HEK293T (cell line): ENCODE measurements at regions not wholly inside any gene's neighbourhood (a gene's known extent, or its start where the extent isn't known, plus 50 kb on each side); places are given as distances from the start of the nearest gene placed in this dataset.

Source experiments
- CTCF ChIA-PET: fragments of 350-600 bp; formaldehyde crosslinking; extraction: SDS; loops from one replicate; lab custom pipeline; 2021; ENCODE audit warnings: antibody characterized with exemption, inconsistent platforms; lab: Yijun Ruan, JAX
- POLR2A ChIA-PET: fragments of 350-600 bp; formaldehyde crosslinking; extraction: SDS; loops from one replicate; lab custom pipeline; 2020; ENCODE audit warnings: antibody characterized with exemption, inconsistent platforms; lab: Yijun Ruan, JAX
- DNase-seq: peaks from one replicate; pipeline ENCODE4 v3.0.0; 2012; ENCODE audit warnings: mixed read lengths; ENCODE audit errors: extremely low spot score
- ARNT ChIP-seq: fragments of 450-650 bp; IDR thresholded peaks from 2 replicates; pipeline ENCODE4 v1.6.1; 2017; ENCODE audit warnings: mild to moderate bottlenecking
- BHLHE40 ChIP-seq: fragments of 450-650 bp; IDR thresholded peaks from 2 replicates; pipeline ENCODE4 v1.6.1; 2016; ENCODE audit warnings: mild to moderate bottlenecking, moderate library complexity, borderline replicate concordance
- CTBP1 ChIP-seq: fragments of 450-650 bp; IDR thresholded peaks from 2 replicates; pipeline ENCODE4 v1.6.1; 2016; ENCODE audit warnings: borderline replicate concordance
- ELF4 ChIP-seq: fragments of 450-650 bp; IDR thresholded peaks from 2 replicates; pipeline ENCODE4 v1.6.1; 2017; ENCODE audit warnings: antibody characterized with exemption
- FOXA1 ChIP-seq: fragments of 450-650 bp; IDR thresholded peaks from 2 replicates; pipeline ENCODE4 v1.6.1; 2016; ENCODE audit warnings: mild to moderate bottlenecking
- FOXK2 ChIP-seq: fragments of 450-650 bp; IDR thresholded peaks from 2 replicates; pipeline ENCODE4 v1.6.1; 2016; ENCODE audit warnings: mild to moderate bottlenecking
- FOXM1 ChIP-seq: fragments of 450-650 bp; IDR thresholded peaks from 2 replicates; pipeline ENCODE4 v1.6.1; 2017; ENCODE audit warnings: mild to moderate bottlenecking, borderline replicate concordance
- HDGF ChIP-seq: fragments of 450-650 bp; IDR thresholded peaks from 2 replicates; pipeline ENCODE4 v1.6.1; 2017; ENCODE audit warnings: antibody characterized with exemption, borderline replicate concordance
- L3MBTL2 ChIP-seq: fragments of 450-650 bp; conservative IDR thresholded peaks from 2 replicates; pipeline ENCODE4 v1.6.1; 2016; ENCODE audit warnings: mild to moderate bottlenecking
- LEF1 ChIP-seq: fragments of 450-650 bp; IDR thresholded peaks from 2 replicates; pipeline ENCODE4 v1.6.1; 2017; ENCODE audit warnings: mild to moderate bottlenecking, borderline replicate concordance
- NFRKB ChIP-seq: fragments of 450-650 bp; IDR thresholded peaks from 2 replicates; pipeline ENCODE4 v1.6.1; 2016; ENCODE audit warnings: mild to moderate bottlenecking, moderate library complexity
- PKNOX1 ChIP-seq: fragments of 450-650 bp; IDR thresholded peaks from 2 replicates; pipeline ENCODE4 v1.6.1; 2016
- SP1 ChIP-seq: fragments of 450-650 bp; IDR thresholded peaks from 2 replicates; pipeline ENCODE4 v1.6.1; 2017
- SUZ12 ChIP-seq: fragments of 450-650 bp; IDR thresholded peaks from 2 replicates; pipeline ENCODE4 v1.6.1; 2016; ENCODE audit warnings: mild to moderate bottlenecking
- TARDBP ChIP-seq: fragments of 450-650 bp; IDR thresholded peaks from 2 replicates; pipeline ENCODE4 v1.6.1; 2016
- ZNF384 ChIP-seq: fragments of 450-650 bp; IDR thresholded peaks from 2 replicates; pipeline ENCODE4 v1.6.1; 2016

DNA sequence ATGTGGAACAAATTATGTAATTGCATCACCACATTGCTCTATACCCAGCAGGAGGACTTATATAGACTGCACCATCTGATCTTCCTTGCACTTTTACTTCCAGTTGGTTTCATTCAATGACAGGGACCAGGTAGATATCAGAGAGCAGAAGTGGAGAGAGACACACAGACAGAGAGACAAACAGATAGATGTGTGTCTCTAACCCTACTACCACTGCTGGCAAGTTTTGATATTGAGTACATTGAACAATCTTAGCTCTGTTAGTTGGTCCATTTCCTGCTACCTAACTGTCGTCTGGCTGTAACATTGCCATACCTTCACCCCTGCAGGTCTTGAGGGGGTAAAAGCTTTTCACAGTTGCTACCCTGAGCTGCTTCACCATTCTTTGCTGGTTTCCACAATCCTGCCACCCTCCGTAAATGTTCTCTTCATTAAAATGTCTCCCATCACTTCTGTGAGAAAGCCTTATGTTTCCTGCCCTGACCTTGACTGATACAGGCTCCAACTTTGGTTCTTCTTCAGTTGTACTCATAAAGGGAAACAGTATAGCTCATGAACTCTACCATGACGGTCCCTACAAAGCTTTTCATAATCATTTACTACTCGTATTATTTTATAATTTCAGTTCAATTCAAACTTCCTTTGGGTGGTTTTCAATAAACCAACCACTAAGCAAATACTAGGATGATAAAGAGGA lies 62.3 kb upstream of the ITGA4 start:
- POLR2A ChIA-PET: no interaction called here
- TF ChIP-seq CTBP1: no peak
- no peak for TF ChIP-seq FOXM1
- CTCF ChIA-PET: no interaction called here
- no peak for DNase-seq

DNA sequence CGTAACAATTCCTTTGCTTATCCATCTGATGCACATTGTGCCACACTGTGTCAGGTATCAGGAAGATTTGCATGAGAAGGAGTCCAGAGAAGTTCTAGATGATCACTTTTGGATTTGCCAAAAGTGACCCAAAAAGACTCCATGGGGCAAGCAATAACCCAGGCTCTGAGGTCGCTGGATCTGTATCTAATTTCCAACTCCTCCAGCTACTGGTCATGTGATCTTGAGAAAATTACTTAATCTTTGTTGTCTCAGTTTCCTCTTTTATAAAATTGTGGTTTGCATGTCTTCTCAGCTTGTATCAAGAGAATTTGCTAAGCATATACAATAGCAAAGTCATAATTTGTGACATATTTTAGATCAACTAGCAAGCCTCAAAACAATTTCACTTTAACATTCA lies 61.3 kb upstream of the ITGA4 start:
- no peak for DNase-seq
- CTCF ChIA-PET: no interaction called here
- no peak for TF ChIP-seq FOXM1
- TF ChIP-seq BHLHE40: no peak
- no peak for TF ChIP-seq L3MBTL2
- no peak for TF ChIP-seq SP1
- TF ChIP-seq ZNF384: no peak
- TF ChIP-seq CTBP1: no peak
- no peak for TF ChIP-seq NFRKB
- POLR2A ChIA-PET: no interaction called here

DNA sequence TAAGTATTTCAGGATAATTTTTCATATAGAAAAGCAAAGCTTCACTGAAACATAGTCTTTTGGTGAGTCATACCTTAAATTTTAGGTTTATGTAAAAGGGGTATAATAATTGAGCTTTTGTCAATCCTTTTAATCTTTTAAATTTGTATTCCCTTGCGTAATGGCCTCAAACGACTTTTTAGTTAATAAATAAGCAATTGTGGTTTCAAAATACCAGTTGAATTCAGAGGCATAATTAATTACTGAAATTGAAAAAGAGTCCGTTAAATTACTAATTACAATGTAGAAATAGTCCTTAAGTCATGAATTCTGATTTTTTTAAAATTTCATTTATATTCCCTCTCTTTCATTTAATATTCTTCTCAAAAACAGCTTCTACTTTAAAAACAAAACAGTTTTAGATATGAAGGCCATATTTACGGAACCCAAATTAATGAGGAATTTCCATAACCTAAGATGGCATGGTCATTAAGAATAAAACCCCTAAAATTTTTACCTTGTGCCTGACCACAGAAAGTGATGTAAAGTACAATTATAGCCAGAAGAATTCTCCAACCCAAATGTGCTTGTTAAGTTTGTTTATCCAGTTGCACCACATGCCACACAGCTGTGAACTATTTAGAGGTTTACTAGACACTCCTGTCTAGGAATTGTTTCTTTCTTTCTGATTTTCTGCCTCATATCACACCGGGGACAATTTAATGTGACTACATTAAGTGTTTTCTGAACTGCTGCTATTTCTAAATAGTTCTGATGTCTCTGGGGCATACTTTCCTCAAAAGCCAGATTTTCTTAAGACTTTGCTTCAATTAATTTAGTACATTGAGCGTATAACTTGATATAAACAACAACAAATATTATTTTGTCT lies 60.7 kb upstream of the ITGA4 start:
- ChIA-PET CTCF (no interaction called here), POLR2A (no interaction called here)
- DNase-seq: no peak
- TF ChIP-seq HDGF: no peak
- TF ChIP-seq ELF4: no peak
- no peak for TF ChIP-seq ARNT
- TF ChIP-seq PKNOX1: no peak
- no peak for TF ChIP-seq ZNF384
- TF ChIP-seq FOXM1: no peak
- no peak for TF ChIP-seq FOXA1
- no peak for TF ChIP-seq SUZ12
- no peak for TF ChIP-seq BHLHE40
- TF ChIP-seq NFRKB: no peak
- no peak for TF ChIP-seq FOXK2
- TF ChIP-seq LEF1: no peak
- no peak for TF ChIP-seq TARDBP
- TF ChIP-seq L3MBTL2: no peak
- TF ChIP-seq CTBP1: no peak
- TF ChIP-seq SP1: no peak

DNA sequence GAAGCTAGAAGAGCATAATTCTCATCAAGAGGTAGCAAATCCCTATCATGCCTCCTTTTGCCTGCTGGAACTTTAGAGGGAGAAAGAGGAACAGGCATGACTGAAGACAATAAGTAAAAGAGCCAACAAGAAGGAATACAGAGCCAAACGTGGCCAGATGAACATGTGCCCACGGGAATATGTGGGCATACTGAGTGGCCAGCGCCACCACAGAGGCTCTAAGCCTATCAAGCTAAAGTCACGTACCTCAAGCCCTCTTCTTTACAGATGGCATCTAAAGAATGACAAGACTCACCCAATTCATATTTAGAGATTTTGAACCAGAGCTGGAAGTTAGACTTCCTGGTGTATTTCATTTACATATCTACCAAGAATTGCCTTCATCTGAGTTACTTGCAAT lies 59.9 kb upstream of the ITGA4 start:
- ChIA-PET POLR2A (no interaction called here), CTCF (no interaction called here)
- no peak for DNase-seq
- TF ChIP-seq FOXM1 (no peak), FOXK2 (no peak), SUZ12 (no peak), BHLHE40 (no peak), ARNT (no peak), FOXA1 (no peak), ZNF384 (no peak), NFRKB (no peak), ELF4 (no peak), LEF1 (no peak), HDGF (no peak), CTBP1 (no peak), PKNOX1 (no peak), SP1 (no peak), TARDBP (no peak), L3MBTL2 (no peak)

GRCh38 chr2:181398000-181398399 lies 59.2 kb upstream of the ITGA4 start:
- ChIA-PET POLR2A (no interaction called here), CTCF (no interaction called here)

GRCh38 chr2:181399027-181399426 lies 58.2 kb upstream of the ITGA4 start:
- ChIA-PET CTCF (interaction anchor here (0.7 kb wide), 1 partner anchor 859 kb away, joined by 4 read pairs; no protein-coding TSS in a partner anchor), POLR2A (no interaction called here)
- no peak for TF ChIP-seq FOXK2
- no peak for TF ChIP-seq FOXA1
- no peak for DNase-seq

More at GRCh38 chr2:181398000-181398399, 59.2 kb upstream of the ITGA4 start:
- DNase-seq: no peak
- TF ChIP-seq HDGF: no peak

- CTCF ChIA-PET: no interaction called here
Measured at GRCh38 chr2:181404472-181404871, 52.7 kb upstream of the ITGA4 start.

More at GRCh38 chr2:181404472-181404871, 52.7 kb upstream of the ITGA4 start:
- POLR2A ChIA-PET: no interaction called here
- TF ChIP-seq FOXM1 (no peak), NFRKB (no peak), TARDBP (no peak), PKNOX1 (no peak), BHLHE40 (no peak), ZNF384 (no peak), HDGF (no peak), L3MBTL2 (no peak), FOXA1 (no peak), SUZ12 (no peak), LEF1 (no peak), FOXK2 (no peak), ELF4 (no peak), CTBP1 (no peak)
- no peak for DNase-seq
